Fibroblast of lung (primary cell): ENCODE measurements at regions not wholly inside any gene's neighbourhood (a gene's known extent, or its start where the extent isn't known, plus 50 kb on each side); places are given as distances from the start of the nearest gene placed in this dataset.

Experiments used
- DNase-seq, 2 donors: peaks; one replicate each; pipeline versions ENCODE4 v3.0.0 to v3.0.0-alpha.2; 2010; ENCODE audit warnings: low read depth in 2 of 2
- H2AFZ ChIP-seq: 2 replicates; pipeline ENCODE4 v1.5.1; 2012; ENCODE audit warnings: low read length, control low read depth, inconsistent platforms
- H3K27ac ChIP-seq: 2 replicates; pipeline ENCODE4 v1.5.1; 2011; ENCODE audit warnings: low read length, control low read depth; ENCODE audit not compliant: insufficient read depth
- H3K27me3 ChIP-seq: 2 replicates; pipeline ENCODE4 v1.5.1; 2011; ENCODE audit warnings: mild to moderate bottlenecking, low read length; ENCODE audit not compliant: control insufficient read depth, insufficient read depth
- H3K36me3 ChIP-seq: 2 replicates; pipeline ENCODE4 v1.5.1; 2011; ENCODE audit warnings: low read length; ENCODE audit not compliant: control insufficient read depth, insufficient read depth
- H3K4me1 ChIP-seq: 2 replicates; pipeline ENCODE4 v1.5.1; 2011; ENCODE audit warnings: low read length; ENCODE audit not compliant: control insufficient read depth, insufficient read depth; ENCODE audit errors: extremely low read depth
- H3K4me2 ChIP-seq: 2 replicates; pipeline ENCODE4 v1.5.1; 2011; ENCODE audit warnings: low read length, control low read depth; ENCODE audit not compliant: insufficient read depth; ENCODE audit errors: extremely low read depth
- H3K4me3 ChIP-seq, 4 experiments: fragments of 200-600 bp in 1 of 4; sonication (generic) in 1 of 4; replicated peaks in 1 of 4; 2 replicates each; pipeline ENCODE4 v1.5.1; 2011 to 2016; ENCODE audit warnings: low read length in 4 of 4, low read depth in 3 of 4, mild to moderate bottlenecking in 3 of 4, control low read depth in 2 of 4, inconsistent platforms in 1 of 4, mixed read lengths in 1 of 4; ENCODE audit not compliant: insufficient read depth in 1 of 4; ENCODE audit errors: control extremely low read depth in 1 of 4
- H3K79me2 ChIP-seq: 2 replicates; pipeline ENCODE4 v1.5.1; 2012; ENCODE audit warnings: mild to moderate bottlenecking, low read length, inconsistent platforms; ENCODE audit not compliant: control insufficient read depth, insufficient read depth
- H3K9ac ChIP-seq: 2 replicates; pipeline ENCODE4 v1.5.1; 2011; ENCODE audit warnings: mild to moderate bottlenecking, low read length, control low read depth; ENCODE audit not compliant: insufficient read depth
- H3K9me3 ChIP-seq: 2 replicates; pipeline ENCODE4 v1.5.1; 2012; ENCODE audit warnings: low read depth, low read length; ENCODE audit not compliant: control insufficient read depth, insufficient read depth
- H4K20me1 ChIP-seq: 2 replicates; pipeline ENCODE4 v1.5.1; 2011; ENCODE audit warnings: low read length; ENCODE audit not compliant: control insufficient read depth, insufficient read depth; ENCODE audit errors: extremely low read depth
- CTCF ChIP-seq, 2 donors: IDR thresholded peaks in 1 of 2; conservative IDR thresholded peaks in 1 of 2; 1 replicate in 1 of 2; 2 replicates in 1 of 2; pipeline ENCODE4 v1.5.1; 2011 to 2012; ENCODE audit warnings: low read length in 2 of 2, control low read depth in 1 of 2, inconsistent platforms in 1 of 2, low read depth in 1 of 2, mild to moderate bottlenecking in 1 of 2
- EZH2 ChIP-seq: IDR thresholded peaks from 2 replicates; pipeline ENCODE4 v1.5.1; 2012; ENCODE audit warnings: low read length, control low read depth, mild to moderate bottlenecking; ENCODE audit errors: missing control alignments

- Histone ChIP-seq H3K36me3 (no peaks in the 10 kb centered on the region), H3K9me3 (no peaks in the 10 kb centered on the region), H3K27me3 (no peaks in the 10 kb centered on the region), H3K27ac (no peak overlapping the region), H3K4me1 (peaks cover 7% of the 10 kb centered on the region), H3K9ac (no peak overlapping the region), H2AFZ (no peak overlapping the region), H4K20me1 (no peaks in the 10 kb centered on the region), H3K4me2 (no peak overlapping the region), H3K4me3 (no peak overlapping the region), H3K79me2 (peaks cover 32% of the 10 kb centered on the region)
- TF ChIP-seq CTCF (conservative IDR thresholded peaks at IDR 0.05 in 1 of 2, IDR thresholded peaks at IDR 0.05 in 1 of 2; ENCODE audit: low read depth in 1 of 2, low read length in 2 of 2), result no peak
- DNase-seq, result no peak
Measured at GRCh38 chr6:144353871-144354314, 68.8 kb downstream of the UTRN start.

GRCh38 chr6:144359783-144360182, 74.6 kb downstream of the UTRN start:
- Histone ChIP-seq H2AFZ (no peak overlapping the region), H3K9me3 (no peaks in the 10 kb centered on the region), H3K4me1 (no peaks in the 10 kb centered on the region), H3K27ac (no peak overlapping the region), H3K4me3 (no peak overlapping the region), H3K9ac (no peak overlapping the region), H3K27me3 (no peaks in the 10 kb centered on the region), H3K36me3 (no peaks in the 10 kb centered on the region), H4K20me1 (no peaks in the 10 kb centered on the region), H3K4me2 (no peak overlapping the region), H3K79me2 (peaks cover 23% of the 10 kb centered on the region)
- TF ChIP-seq EZH2 (no peak), CTCF (conservative IDR thresholded peaks at IDR 0.05 in 1 of 2, IDR thresholded peaks at IDR 0.05 in 1 of 2; ENCODE audit: low read depth in 1 of 2, low read length in 2 of 2) (no peak)
- DNase-seq, result no peak

- H3K27me3 ChIP-seq, result no peaks in the 10 kb centered on the region
Measured at GRCh38 chr6:144360401-144360800, 75.3 kb downstream of the UTRN start.

More at GRCh38 chr6:144360401-144360800, 75.3 kb downstream of the UTRN start:
- Histone ChIP-seq H3K4me1 (no peaks in the 10 kb centered on the region), H3K36me3 (no peaks in the 10 kb centered on the region), H4K20me1 (no peaks in the 10 kb centered on the region), H3K9me3 (no peaks in the 10 kb centered on the region), H3K4me2 (no peak overlapping the region), H3K79me2 (peaks cover 21% of the 10 kb centered on the region), H3K9ac (no peak overlapping the region), H2AFZ (no peak overlapping the region), H3K27ac (no peak overlapping the region), H3K4me3 (no peak overlapping the region)
- DNase-seq, result no peak
- TF ChIP-seq CTCF (conservative IDR thresholded peaks at IDR 0.05 in 1 of 2, IDR thresholded peaks at IDR 0.05 in 1 of 2; ENCODE audit: low read depth in 1 of 2, low read length in 2 of 2), result no peak
- TF ChIP-seq EZH2, result no peak
